ENCODE measurements at regions not wholly inside any gene's neighbourhood (a gene's known extent, or its start where the extent isn't known, plus 50 kb on each side); places are given as distances from the start of the nearest gene placed in this dataset.

- Histone ChIP-seq H3K9me3 (ENCODE audit: control insufficient read depth in 2 of 2, low read length in 2 of 2) (no peaks in the 10 kb centered on the region), H3K4me1 (ENCODE audit: control insufficient read depth in 2 of 2, insufficient read depth in 2 of 2, low read length in 2 of 2) (no peaks in the 10 kb centered on the region), H3K4me3 (ENCODE audit: low read length in 2 of 2) (no peak overlapping the region), H3K27ac (ENCODE audit: low read depth in 2 of 2, low read length in 2 of 2) (no peak overlapping the region), H3K36me3 (ENCODE audit: control insufficient read depth in 2 of 2, insufficient read depth in 2 of 2, low read length in 2 of 2) (no peaks in the 10 kb centered on the region), H3K27me3 (ENCODE audit: control insufficient read depth in 2 of 2, insufficient read depth in 2 of 2, low read length in 2 of 2) (no peaks in the 10 kb centered on the region), H3K9ac (ENCODE audit: low read depth in 1 of 2, low read length in 2 of 2) (no peak overlapping the region)
These were observed 51.7 kb upstream of the PITRM1 start for GRCh38 chr10:3224241-3224640.

- Histone ChIP-seq H3K4me1 (ENCODE audit: control insufficient read depth in 2 of 2, insufficient read depth in 2 of 2, low read length in 2 of 2) (no peaks in the 10 kb centered on the region), H3K4me3 (ENCODE audit: low read length in 2 of 2) (no peak overlapping the region), H3K9me3 (ENCODE audit: control insufficient read depth in 2 of 2, low read length in 2 of 2) (no peaks in the 10 kb centered on the region), H3K36me3 (ENCODE audit: control insufficient read depth in 2 of 2, insufficient read depth in 2 of 2, low read length in 2 of 2) (no peaks in the 10 kb centered on the region), H3K27ac (ENCODE audit: low read depth in 2 of 2, low read length in 2 of 2) (no peak overlapping the region), H3K27me3 (ENCODE audit: control insufficient read depth in 2 of 2, insufficient read depth in 2 of 2, low read length in 2 of 2) (no peaks in the 10 kb centered on the region), H3K9ac (ENCODE audit: low read depth in 1 of 2, low read length in 2 of 2) (no peak overlapping the region)
These were observed 50.0 kb upstream of the PITRM1 start for GRCh38 chr10:3222626-3223025.
